NCI-H1417 treated with DMSO at 0.1 percent for 48 hours (cell line): ENCODE measurements at regions not wholly inside any gene's neighbourhood (a gene's known extent, or its start where the extent isn't known, plus 50 kb on each side); places are given as distances from the start of the nearest gene placed in this dataset.

Experiments used
- DNase-seq: peaks from one replicate; lab custom pipeline; 2025; lab: John Stamatoyannopoulos, UW

DNA sequence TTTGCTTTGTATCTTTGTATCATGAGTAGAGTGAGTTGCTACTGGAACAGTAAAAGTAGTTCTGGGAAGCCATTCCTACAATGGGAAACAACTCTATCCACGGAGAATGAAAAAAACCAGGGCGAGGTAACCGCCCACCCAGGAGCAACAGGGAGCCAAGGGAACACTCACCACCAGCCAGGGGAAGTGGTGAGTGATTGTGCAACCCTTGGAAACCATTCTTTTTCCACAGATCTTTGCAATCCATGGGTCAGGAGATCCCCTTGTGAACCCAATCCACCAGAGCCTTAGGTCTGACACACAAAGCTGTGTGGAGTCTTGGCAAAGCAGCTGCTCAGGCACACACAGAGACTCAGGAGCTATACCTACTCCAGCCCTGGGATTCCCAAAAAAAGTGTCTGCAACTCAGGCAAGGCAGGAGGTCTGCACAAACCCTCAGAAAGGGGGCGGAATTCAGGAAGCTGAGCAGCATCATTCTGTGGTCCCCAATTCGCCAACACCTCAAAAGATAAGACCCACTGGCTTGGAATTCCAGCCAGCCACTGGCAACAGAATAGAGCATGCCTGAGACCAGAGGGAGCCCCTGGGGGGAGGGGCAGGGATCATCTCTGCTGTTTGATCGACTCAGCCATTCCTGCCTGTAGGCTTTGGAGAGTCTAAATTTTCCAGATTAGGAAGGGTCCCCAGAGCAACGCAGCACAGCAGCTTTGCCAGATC is 52.1 kb upstream of the PPFIA2 start:
- no peak for DNase-seq

DNA sequence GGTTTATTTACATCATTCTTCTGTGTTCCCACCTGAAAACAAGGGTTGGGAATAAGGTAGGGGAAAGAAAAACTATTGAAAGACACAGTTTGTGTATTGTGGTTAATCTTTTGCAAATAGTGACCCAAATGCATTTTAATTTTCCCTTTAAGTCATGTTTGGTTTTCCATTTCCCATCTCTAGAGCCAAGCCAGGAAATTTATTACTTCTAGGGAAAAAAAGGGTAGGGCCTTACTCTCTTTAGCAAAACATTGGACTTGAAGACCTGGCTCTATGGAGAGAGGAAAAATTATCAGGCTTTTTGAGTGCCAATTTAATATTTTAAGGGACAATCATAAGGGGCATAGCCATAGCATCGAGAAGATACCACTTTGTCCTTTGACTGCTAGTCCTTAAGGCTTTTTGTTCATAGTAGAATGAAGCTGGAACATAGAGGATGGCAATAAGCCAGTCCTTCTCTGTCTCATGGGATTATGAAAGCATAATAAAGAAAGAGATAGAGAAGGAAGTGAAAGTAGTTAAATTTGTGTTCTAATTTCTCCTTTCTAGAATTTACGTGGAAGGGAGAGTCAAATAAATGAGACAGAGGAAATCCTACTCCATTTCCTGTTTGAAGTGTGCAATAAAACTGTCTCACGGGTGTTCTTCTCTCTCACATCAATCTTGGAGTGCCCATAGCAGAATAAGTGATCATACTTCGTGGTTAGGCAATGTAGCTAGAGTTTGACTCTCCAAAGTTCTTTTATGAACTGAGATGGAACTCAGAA is 50.9 kb upstream of the PPFIA2 start:
- no peak for DNase-seq

DNA sequence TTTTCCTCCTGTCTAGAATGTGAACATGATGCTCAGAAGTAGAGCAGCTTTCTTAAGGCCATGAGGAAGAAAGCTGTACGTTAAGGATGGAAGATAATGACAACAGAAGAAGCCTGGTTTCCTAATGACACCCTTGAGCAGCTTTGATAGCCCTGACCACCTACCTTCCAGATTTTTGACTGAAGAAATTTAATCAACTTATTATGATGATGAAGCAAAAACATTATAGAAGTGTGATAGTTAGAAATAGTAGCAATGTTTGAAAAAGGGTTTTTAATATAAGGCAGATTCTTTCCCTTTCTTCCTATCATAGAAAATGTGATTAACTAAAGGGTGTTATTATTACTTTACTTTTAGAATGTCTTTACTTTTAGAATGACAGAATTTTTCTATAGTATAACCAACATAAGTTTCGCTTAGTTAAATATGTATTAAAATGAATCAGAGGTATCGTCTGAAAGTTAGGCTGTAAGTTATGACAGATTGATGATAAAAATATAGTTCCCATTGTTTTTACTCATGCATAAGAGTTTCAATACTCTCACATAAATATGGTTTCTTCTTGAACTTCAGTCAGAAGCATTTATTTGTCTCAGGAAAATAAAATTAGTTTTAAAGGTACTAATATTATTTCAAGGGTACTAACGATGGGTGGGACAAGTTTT is 50.1 kb upstream of the PPFIA2 start:
- DNase-seq: no peak
